ENCODE measurements at regions not wholly inside any gene's neighbourhood (a gene's known extent, or its start where the extent isn't known, plus 50 kb on each side); places are given as distances from the start of the nearest gene placed in this dataset.
"Not testable (repeated sequence)": the region's sequence is repeated elsewhere in the genome, so short reads cannot be mapped to it uniquely, and the experiment has no call there.

DNA sequence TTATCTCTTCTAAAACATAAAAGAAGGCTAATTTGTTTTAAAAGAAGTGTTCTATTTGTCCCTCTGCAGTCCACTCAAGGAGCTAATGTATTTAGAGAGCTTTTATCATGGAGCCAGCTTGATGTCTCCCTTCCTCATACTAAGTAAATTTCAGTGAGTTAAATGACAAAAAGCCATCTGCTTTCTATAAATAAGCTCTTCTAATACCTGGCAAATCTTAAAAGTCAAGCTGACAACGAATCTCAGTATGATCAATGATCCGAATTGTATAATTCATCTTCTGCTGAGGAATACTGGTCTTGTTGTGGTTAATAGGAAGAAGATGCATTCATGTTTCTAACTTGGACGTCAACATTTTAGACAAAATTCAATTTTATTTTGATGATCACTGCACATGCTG, 1390.7 kb downstream of the CDH8 start:
- H3K27ac ChIP-seq (ENCODE audit: insufficient read depth, low read depth, low read length, poor library complexity, severe bottlenecking) = no peak overlapping the region
- 78 to 90% methylated on average over 3 of the region's 3 CpGs for WGBS, 2 experiments
- no peaks in the 10 kb centered on the region for H3K9me3 ChIP-seq (ENCODE audit: control insufficient read depth, low read length)
- H3K4me3 ChIP-seq (ENCODE audit: insufficient read depth, low read depth, low read length) = no peak overlapping the region
- no peaks in the 10 kb centered on the region for H3K27me3 ChIP-seq (ENCODE audit: control insufficient read depth, insufficient read depth, low read length, poor library complexity, severe bottlenecking)
- H3K4me1 ChIP-seq (ENCODE audit: control insufficient read depth, insufficient read depth, low read length) = no peaks in the 10 kb centered on the region
- no peaks in the 10 kb centered on the region for H3K36me3 ChIP-seq (ENCODE audit: control insufficient read depth, insufficient read depth, low read length)

DNA sequence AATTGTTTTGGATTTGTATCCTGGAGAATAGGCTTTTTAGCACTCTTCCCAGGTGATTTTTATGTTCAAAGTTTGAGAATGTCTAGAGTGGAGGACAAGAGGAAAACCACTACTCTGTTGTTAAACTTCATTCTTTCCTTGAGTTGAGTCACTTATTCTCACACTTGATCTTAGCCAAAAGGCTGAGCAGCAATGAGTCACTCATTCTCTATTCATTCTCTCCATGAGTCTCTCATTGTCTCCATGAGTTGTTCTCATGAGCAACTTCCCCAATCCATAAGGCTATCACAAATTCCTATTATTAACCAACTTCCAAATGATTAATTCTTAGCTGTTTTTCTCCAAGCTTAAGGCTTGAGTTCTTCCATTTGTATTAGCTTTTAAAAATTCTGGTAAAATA, 1393.3 kb downstream of the CDH8 start:
- Histone ChIP-seq H3K27ac (ENCODE audit: insufficient read depth, low read depth, low read length, poor library complexity, severe bottlenecking) (no peak overlapping the region), H3K36me3 (ENCODE audit: control insufficient read depth, insufficient read depth, low read length) (no peaks in the 10 kb centered on the region), H3K4me1 (ENCODE audit: control insufficient read depth, insufficient read depth, low read length) (no peaks in the 10 kb centered on the region)

DNA sequence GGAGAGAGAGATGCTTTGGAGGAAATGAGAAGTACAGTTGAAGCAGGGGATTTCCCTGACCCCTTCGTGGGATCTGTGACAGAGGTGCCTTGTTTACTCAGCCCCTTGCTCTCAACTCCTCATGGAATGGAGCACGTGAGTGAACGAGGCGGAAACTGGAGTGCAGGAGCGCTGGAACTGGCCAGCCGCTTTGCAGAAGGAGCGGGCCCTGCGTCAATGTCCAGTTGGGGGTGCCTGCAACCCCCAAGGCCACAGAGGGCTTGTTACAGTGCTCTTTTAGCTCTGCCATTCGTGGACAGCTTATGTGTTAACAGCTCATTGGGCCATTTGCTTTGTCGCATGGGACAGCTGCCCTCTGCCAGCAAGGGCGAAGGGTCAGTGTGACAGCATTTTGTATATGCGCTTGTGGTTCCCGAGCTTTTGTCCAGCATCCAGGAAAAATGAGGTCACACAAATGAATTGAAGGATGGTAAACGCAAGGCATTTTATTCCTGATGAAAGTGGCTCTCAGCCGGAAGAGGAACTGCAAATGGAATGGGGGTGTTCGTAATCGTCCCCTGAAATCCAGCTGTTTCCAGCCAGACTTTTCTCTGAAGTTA, 1395.1 kb downstream of the CDH8 start:
- no peaks in the 10 kb centered on the region for H3K4me1 ChIP-seq (ENCODE audit: control insufficient read depth, insufficient read depth, low read length)
- no peaks in the 10 kb centered on the region for H3K9me3 ChIP-seq (ENCODE audit: control insufficient read depth, low read length)
- H3K27ac ChIP-seq (ENCODE audit: insufficient read depth, low read depth, low read length, poor library complexity, severe bottlenecking) = no peak overlapping the region
- H3K36me3 ChIP-seq (ENCODE audit: control insufficient read depth, insufficient read depth, low read length) = no peaks in the 10 kb centered on the region
- 95% methylated on average over 17 of the region's 17 CpGs for WGBS, 2 experiments
- no peak overlapping the region for H3K4me3 ChIP-seq (ENCODE audit: insufficient read depth, low read depth, low read length)
- no peaks in the 10 kb centered on the region for H3K27me3 ChIP-seq (ENCODE audit: control insufficient read depth, insufficient read depth, low read length, poor library complexity, severe bottlenecking)

More for the DNA sequence above, 1393.3 kb downstream of the CDH8 start:
- Histone ChIP-seq H3K9me3 (ENCODE audit: control insufficient read depth, low read length) (no peaks in the 10 kb centered on the region), H3K27me3 (ENCODE audit: control insufficient read depth, insufficient read depth, low read length, poor library complexity, severe bottlenecking) (no peaks in the 10 kb centered on the region), H3K4me3 (ENCODE audit: insufficient read depth, low read depth, low read length) (no peak overlapping the region)

DNA sequence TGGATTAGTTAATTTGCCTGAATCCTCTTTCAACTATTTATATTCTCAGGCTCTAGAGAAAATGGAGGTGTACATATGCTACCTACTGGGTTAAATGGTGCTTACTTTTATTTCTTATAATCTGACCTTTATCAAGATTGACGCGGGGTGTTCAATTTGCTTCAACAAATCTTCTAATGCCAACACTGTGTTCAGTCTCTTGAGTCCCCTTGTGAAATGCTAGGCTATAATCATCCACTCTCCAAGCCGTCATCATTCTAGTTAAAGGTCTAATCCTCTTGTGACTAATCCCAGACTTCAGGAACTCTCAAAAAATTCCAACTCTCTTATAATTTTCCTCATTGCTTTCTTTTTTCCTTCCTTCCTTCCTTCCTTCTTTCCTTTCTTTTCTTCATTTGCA, 1396.2 kb downstream of the CDH8 start:
- WGBS, 2 experiments = 86 to 92% methylated on average over 3 of the region's 3 CpGs
- no peak overlapping the region for H3K27ac ChIP-seq (ENCODE audit: insufficient read depth, low read depth, low read length, poor library complexity, severe bottlenecking)
- no peaks in the 10 kb centered on the region for H3K4me1 ChIP-seq (ENCODE audit: control insufficient read depth, insufficient read depth, low read length)
- H3K27me3 ChIP-seq (ENCODE audit: control insufficient read depth, insufficient read depth, low read length, poor library complexity, severe bottlenecking) = no peaks in the 10 kb centered on the region
- no peaks in the 10 kb centered on the region for H3K9me3 ChIP-seq (ENCODE audit: control insufficient read depth, low read length)
- no peaks in the 10 kb centered on the region for H3K36me3 ChIP-seq (ENCODE audit: control insufficient read depth, insufficient read depth, low read length)
- H3K4me3 ChIP-seq (ENCODE audit: insufficient read depth, low read depth, low read length) = no peak overlapping the region

DNA sequence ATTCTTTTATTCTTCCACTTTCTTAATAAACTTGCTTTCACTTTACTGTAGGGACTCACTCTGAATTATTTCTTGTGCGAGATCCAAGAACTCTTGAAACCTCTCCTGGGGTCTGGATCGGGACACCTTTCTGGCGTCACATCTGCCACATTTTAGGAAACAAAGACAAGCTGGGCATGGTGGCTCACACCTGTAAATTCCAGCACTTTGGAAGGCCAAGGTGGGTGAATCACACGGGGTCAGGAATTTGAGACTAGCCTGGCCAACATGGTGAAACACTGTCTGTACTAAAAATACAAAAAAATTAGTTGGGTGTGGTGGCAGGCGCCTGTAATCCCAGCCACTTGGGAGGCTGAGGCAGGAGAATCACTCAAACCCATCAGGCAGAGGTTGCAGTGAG, 1399.6 kb downstream of the CDH8 start:
- not testable (repeated sequence) for H3K27me3 ChIP-seq (ENCODE audit: control insufficient read depth, insufficient read depth, low read length, poor library complexity, severe bottlenecking); H3K9me3 ChIP-seq (ENCODE audit: control insufficient read depth, low read length); H3K36me3 ChIP-seq (ENCODE audit: control insufficient read depth, insufficient read depth, low read length); H3K27ac ChIP-seq (ENCODE audit: insufficient read depth, low read depth, low read length, poor library complexity, severe bottlenecking); H3K4me3 ChIP-seq (ENCODE audit: insufficient read depth, low read depth, low read length); H3K4me1 ChIP-seq (ENCODE audit: control insufficient read depth, insufficient read depth, low read length)
- WGBS, 2 experiments = 87 to 93% methylated on average over 5 of the region's 5 CpGs

DNA sequence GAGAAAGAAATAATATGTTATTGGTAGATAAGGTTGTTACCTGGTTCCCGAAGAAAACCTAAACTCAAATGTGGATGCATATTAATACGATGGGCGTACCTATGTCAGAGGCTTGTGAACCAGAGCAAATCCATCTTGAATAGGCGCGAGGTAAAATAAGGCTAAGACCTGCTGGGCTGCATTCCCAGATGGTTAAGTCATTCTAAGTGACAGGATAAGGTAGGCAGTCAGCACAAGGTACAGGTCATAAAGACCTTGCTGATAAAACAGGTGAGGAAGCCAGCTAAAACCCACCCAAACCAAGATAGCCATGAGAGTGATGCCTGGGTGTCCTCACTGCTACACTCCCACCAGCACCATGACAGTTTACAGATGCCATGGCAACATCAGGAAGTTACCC, 1400.1 kb downstream of the CDH8 start:
- Histone ChIP-seq H3K4me1 (ENCODE audit: control insufficient read depth, insufficient read depth, low read length) (no peaks in the 10 kb centered on the region), H3K36me3 (ENCODE audit: control insufficient read depth, insufficient read depth, low read length) (no peaks in the 10 kb centered on the region), H3K4me3 (ENCODE audit: insufficient read depth, low read depth, low read length) (no peak overlapping the region), H3K9me3 (ENCODE audit: control insufficient read depth, low read length) (peaks cover 2% of the 10 kb centered on the region), H3K27me3 (ENCODE audit: control insufficient read depth, insufficient read depth, low read length, poor library complexity, severe bottlenecking) (no peaks in the 10 kb centered on the region), H3K27ac (ENCODE audit: insufficient read depth, low read depth, low read length, poor library complexity, severe bottlenecking) (no peak overlapping the region)
- WGBS, 2 experiments = 91 to 94% methylated on average over 5 of the region's 5 CpGs

DNA sequence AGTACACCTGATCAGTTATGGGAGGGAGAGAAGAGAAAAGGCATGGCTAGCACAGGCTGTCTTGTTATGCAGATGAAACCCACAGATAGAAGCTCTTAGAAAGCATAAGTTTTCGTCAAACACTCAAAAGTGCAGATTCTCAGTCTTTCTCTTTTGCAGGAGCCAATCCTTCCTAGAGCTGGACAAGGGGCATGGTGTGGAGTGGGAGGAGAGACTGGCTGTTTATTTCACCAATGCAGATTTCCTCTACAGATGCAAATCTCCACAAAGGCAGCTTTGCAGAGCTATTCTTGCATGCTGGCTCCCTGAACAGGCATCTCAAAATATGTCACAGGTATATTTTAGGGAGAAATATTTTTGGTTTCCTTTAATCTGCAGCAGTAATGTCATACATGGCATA, 1400.7 kb downstream of the CDH8 start:
- 58 to 92% methylated on average over 1 of the region's 1 CpG for WGBS, 2 experiments
- Histone ChIP-seq H3K4me1 (ENCODE audit: control insufficient read depth, insufficient read depth, low read length) (no peaks in the 10 kb centered on the region), H3K4me3 (ENCODE audit: insufficient read depth, low read depth, low read length) (no peak overlapping the region), H3K9me3 (ENCODE audit: control insufficient read depth, low read length) (peaks cover 2% of the 10 kb centered on the region), H3K36me3 (ENCODE audit: control insufficient read depth, insufficient read depth, low read length) (no peaks in the 10 kb centered on the region), H3K27ac (ENCODE audit: insufficient read depth, low read depth, low read length, poor library complexity, severe bottlenecking) (no peak overlapping the region), H3K27me3 (ENCODE audit: control insufficient read depth, insufficient read depth, low read length, poor library complexity, severe bottlenecking) (no peaks in the 10 kb centered on the region)

DNA sequence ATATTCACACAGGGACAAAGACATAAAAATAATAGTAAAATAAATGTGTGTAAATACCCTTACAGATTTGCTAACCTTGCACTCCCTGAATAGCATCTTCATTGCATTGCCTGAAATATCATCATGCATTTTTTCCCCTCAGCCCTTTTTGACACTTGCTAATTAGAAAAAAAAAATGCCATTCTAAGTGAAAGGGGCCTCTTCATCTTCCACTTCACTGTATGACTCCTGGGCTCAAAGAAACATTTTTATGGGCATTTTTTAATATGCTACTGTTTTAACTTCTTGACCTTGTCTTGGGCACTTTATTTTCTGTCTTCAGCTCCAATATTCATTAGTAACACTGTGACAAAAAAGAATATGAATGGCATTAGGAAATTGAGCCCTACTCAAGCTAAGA, 1424.4 kb downstream of the CDH8 start:
- Histone ChIP-seq H3K36me3 (ENCODE audit: control insufficient read depth, insufficient read depth, low read length) (no peaks in the 10 kb centered on the region), H3K27me3 (ENCODE audit: control insufficient read depth, insufficient read depth, low read length, poor library complexity, severe bottlenecking) (no peaks in the 10 kb centered on the region), H3K9me3 (ENCODE audit: control insufficient read depth, low read length) (no peaks in the 10 kb centered on the region), H3K4me1 (ENCODE audit: control insufficient read depth, insufficient read depth, low read length) (no peaks in the 10 kb centered on the region), H3K4me3 (ENCODE audit: insufficient read depth, low read depth, low read length) (no peak overlapping the region), H3K27ac (ENCODE audit: insufficient read depth, low read depth, low read length, poor library complexity, severe bottlenecking) (no peak overlapping the region)

DNA sequence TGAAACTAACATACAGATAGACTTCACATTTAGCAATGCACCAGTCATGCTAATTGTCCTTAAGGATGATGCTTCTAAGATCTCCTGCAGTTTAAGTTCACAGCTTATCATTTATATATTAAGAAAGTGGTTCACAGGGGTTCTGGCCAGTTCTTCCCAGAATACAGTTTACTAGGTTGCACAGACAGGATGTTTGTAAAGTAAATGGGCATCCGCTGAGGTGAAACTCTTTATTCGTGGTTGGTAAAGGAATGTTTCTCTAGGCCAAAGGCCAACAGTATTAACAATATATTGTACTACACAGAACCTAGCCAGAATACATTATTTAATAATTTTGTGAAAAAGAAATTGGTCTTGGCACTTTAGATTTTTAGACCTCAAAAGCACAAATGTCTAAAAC, 1427.3 kb downstream of the CDH8 start:
- no peaks in the 10 kb centered on the region for H3K36me3 ChIP-seq (ENCODE audit: control insufficient read depth, insufficient read depth, low read length)
- WGBS, 2 experiments = no CpG with 5 or more reads among the region's 2 CpGs
- H3K4me3 ChIP-seq (ENCODE audit: insufficient read depth, low read depth, low read length) = no peak overlapping the region
- no peak overlapping the region for H3K27ac ChIP-seq (ENCODE audit: insufficient read depth, low read depth, low read length, poor library complexity, severe bottlenecking)
- no peaks in the 10 kb centered on the region for H3K27me3 ChIP-seq (ENCODE audit: control insufficient read depth, insufficient read depth, low read length, poor library complexity, severe bottlenecking)
- H3K4me1 ChIP-seq (ENCODE audit: control insufficient read depth, insufficient read depth, low read length) = no peaks in the 10 kb centered on the region
- H3K9me3 ChIP-seq (ENCODE audit: control insufficient read depth, low read length) = no peaks in the 10 kb centered on the region

DNA sequence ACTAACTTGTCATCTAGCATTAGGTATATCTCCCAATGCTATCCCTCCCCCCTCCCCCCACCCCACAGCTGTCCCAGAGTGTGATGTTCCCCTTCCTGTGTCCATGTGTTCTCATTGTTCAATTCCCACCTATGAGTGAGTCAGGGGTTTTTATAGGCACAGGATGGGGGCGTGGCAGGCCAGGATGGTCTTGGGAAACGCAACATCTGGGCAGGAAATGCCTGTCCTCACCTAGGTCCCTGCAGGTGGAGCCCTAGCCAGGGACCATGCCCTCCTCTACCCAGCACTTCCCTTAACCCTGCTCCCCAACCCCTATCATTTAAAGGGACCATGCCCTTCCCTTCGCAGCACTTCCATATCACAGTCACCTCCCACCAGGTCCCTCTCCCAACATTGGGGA, 1430.6 kb downstream of the CDH8 start:
- WGBS, 2 experiments = 92% methylated on average over 3 of the region's 3 CpGs
- H3K4me1 ChIP-seq (ENCODE audit: control insufficient read depth, insufficient read depth, low read length); H3K27me3 ChIP-seq (ENCODE audit: control insufficient read depth, insufficient read depth, low read length, poor library complexity, severe bottlenecking); H3K27ac ChIP-seq (ENCODE audit: insufficient read depth, low read depth, low read length, poor library complexity, severe bottlenecking); H3K36me3 ChIP-seq (ENCODE audit: control insufficient read depth, insufficient read depth, low read length); H3K9me3 ChIP-seq (ENCODE audit: control insufficient read depth, low read length); H3K4me3 ChIP-seq (ENCODE audit: insufficient read depth, low read depth, low read length): not testable (repeated sequence)

DNA sequence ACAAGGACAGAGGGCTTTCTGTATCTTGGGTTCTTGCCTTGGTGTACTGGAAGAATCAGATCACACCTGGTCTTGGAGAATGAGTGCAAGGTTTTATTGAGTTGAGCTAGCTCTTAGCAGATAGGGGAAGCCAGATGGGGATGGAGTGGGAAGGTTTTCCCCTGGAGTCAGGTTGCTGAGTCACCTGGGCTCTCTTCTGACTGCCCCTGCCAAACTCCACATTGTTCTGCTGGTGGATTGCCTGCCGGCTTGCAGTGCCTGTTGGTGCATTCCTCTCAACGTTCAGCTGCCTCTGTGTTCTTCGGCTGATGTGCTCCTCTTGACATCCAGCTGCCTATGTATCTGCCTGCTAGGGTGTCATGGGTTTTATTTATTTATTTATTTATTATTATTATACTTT, 1431.1 kb downstream of the CDH8 start:
- WGBS, 2 experiments = 77 to 85% methylated on average over 3 of the region's 3 CpGs
- Histone ChIP-seq H3K27me3 (ENCODE audit: control insufficient read depth, insufficient read depth, low read length, poor library complexity, severe bottlenecking) (no peaks in the 10 kb centered on the region), H3K36me3 (ENCODE audit: control insufficient read depth, insufficient read depth, low read length) (no peaks in the 10 kb centered on the region), H3K4me3 (ENCODE audit: insufficient read depth, low read depth, low read length) (no peak overlapping the region), H3K27ac (ENCODE audit: insufficient read depth, low read depth, low read length, poor library complexity, severe bottlenecking) (no peak overlapping the region), H3K4me1 (ENCODE audit: control insufficient read depth, insufficient read depth, low read length) (no peaks in the 10 kb centered on the region), H3K9me3 (ENCODE audit: control insufficient read depth, low read length) (no peaks in the 10 kb centered on the region)
